IPS DF 4.7 (cell line): ENCODE measurements at regions not wholly inside any gene's neighbourhood (a gene's known extent, or its start where the extent isn't known, plus 50 kb on each side); places are given as distances from the start of the nearest gene placed in this dataset.

Experiments used
- DNase-seq: peaks from one replicate; pipeline ENCODE4 v3.0.0-alpha.2; 2013; ENCODE audit warnings: low spot score; ENCODE audit errors: extremely low read depth

DNA sequence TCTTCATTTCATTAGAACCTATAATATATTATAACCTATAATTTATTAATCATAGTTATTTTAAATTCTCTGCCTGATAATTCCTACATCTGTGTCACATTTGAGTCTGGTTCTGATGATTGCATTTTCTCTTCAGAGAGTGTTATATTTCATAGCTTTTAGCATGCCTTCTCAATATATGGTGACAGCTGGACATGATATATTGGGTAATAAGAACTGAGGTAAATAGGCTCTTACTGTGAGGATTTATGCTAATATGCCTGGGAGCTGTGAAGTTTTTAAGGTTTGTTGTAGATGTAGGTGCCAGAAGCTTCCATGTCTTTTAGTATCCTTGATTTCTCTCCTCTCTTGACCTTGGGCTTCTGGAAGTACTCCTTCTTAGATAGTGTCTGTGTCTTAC is 325.9 kb upstream of the SEMA3D start:
- DNase-seq: no peak

- DNase-seq: no peak
These were observed 323.4 kb upstream of the SEMA3D start for GRCh38 chr7:85510287-85510686.

DNA sequence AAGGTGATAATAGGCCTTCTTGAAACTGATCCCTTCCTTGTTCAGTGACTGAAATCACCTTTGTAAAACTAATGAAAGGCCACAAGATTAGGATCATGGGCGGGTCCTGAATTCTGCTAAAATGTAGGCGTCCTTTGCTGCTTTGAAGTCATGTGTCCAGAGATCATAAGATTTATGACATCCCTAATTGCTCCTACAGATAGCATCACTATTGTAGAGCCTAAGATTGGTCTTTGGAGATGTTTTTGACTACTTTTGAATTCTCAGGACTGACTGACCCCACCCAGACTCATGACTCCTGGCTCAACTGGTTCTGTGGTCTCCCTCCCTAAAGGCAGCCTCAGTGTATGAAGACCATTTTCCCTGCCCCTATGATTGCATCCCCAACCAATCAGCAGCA is 322.6 kb upstream of the SEMA3D start:
- DNase-seq: no peak

GRCh38 chr7:85508642-85509410 is 322.0 kb upstream of the SEMA3D start:
- no peak for DNase-seq

DNA sequence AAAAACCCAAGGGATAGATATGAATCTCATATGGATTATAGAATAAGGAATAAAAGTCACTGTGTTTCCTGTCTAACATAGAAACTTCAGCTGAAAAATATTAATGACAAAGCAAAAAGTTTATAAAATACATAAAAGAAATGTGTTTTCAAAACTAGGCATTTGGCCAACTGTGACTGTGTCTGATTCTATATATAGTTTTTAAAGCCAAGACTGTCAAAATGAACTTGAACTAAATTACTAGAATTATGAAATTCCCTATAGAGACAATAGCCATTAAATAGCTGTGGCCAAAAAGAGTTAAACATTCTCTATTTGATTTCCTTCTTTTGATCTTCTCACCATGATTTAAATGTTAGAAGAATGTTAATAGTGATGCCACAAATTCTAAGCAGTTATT is 311.2 kb upstream of the SEMA3D start:
- no peak for DNase-seq

- DNase-seq: no peak
These were observed 302.6 kb upstream of the SEMA3D start for GRCh38 chr7:85489498-85489897.

GRCh38 chr7:85488406-85488805 is 301.6 kb upstream of the SEMA3D start:
- DNase-seq: no peak

DNA sequence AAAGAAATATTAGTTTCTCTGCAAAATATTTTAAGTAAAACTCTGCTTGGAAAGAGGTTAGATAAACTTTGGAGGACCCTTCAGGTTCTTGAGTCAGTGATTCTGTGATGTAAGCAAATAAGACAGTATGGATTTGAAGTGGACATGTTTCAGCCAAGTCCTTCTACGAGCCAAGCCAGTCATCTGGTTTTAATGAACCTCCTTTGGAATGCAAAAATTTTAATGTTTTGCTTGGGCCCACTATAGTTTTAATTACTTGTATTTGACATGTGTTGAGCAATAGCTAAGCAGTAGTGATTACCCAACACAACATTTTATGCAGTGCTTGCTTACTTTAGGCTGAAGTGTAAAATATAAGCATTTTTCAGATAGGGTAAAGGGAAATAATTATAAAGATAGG is 296.3 kb upstream of the SEMA3D start:
- DNase-seq: no peak

DNA sequence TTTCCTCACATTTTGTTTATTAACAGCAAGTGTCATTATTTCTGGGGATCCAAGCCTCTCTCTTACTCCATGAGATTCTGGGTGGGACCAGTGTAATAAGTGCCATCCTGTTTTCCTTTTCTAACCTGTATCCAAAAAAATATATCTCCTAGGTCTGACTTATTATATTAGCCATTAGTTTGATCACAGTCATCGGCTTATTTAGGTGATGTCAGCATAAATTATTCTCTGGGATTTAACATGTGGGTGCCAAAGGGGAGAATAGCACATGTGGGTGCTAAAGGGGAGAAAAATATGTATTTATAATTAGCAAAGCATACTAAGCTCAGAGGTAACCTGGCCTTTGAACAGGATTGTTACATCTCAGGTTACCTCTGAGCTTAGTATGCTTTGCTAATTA is 293.8 kb upstream of the SEMA3D start:
- DNase-seq: no peak

DNA sequence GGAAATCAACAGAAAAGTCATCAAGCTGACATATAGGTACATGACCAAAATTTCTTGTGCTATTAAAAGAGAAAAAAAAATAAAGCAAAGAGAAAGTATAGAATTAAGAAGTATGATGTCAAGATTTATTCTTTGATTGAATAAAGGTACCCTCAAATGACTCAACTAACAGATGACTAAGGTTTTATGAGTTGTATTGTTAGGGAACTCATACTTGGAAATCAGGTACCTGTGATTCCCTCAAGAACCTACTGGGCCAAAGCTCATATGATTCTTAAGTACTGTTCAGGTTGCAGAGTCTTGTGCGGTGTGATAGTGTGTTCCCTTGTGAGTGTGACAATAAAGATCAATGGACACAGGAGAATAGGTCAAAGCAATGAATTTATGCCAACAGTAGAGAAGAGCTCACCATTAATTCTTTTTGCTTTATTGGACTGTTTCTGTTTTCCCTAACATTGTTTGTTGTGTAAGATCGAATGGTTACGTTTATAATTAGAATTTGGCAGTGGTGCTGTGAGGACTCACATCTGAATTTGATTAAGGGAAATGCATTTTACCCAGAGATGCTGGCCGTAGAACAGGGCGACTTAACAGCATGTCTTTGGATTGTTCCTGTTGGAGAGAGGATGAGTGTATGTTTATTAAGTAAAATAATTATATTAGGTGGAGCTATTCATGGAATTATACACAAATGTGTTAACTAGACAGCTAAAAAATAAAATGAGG is 293.2 kb upstream of the SEMA3D start:
- no peak for DNase-seq

DNA sequence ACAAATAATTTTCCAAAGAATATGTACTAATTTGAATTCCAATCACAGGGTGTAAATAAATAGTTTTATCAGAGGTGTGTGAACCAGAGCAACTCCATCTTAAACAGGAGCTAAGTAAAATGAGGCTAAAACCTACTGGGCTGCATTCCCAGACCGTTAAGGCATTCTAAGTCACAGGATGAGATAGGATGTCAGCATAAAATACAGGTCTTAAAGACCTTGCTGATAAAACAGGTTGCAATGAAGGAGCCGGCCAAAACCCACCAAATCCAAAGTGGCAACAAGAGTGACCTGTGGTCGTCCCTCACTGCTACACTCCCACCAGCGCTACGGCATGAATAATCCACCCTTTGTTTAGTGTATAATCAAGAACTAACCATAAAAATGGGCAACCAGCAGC is 291.7 kb upstream of the SEMA3D start:
- no peak for DNase-seq

GRCh38 chr7:85475476-85475875 is 288.6 kb upstream of the SEMA3D start:
- DNase-seq: no peak

- no peak for DNase-seq
These were observed 288.2 kb upstream of the SEMA3D start for GRCh38 chr7:85475071-85475470.

GRCh38 chr7:85474234-85474633 is 287.4 kb upstream of the SEMA3D start:
- DNase-seq: no peak

DNA sequence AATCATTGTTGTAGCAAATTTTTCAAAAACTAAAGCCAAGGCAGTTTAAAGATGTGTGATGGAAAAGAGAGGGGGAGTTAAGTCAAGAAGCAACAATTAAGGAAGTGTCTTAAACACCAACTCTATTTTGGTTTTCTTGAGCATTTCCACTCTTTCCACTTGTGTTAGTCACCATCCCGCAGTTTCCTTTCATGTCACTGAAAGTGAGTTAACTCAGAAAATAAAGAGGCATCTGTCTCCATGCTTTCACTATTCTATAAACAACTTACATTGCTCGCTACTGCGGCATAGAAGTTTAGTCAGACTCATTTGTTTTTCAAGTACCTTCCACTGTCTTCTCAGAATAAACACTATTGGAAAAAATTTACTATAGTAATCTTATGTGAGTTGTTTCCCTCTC is 284.9 kb upstream of the SEMA3D start:
- DNase-seq: no peak

- no peak for DNase-seq
These were observed 284.5 kb upstream of the SEMA3D start for GRCh38 chr7:85471307-85471706.

GRCh38 chr7:85469446-85470010 is 282.7 kb upstream of the SEMA3D start:
- DNase-seq: no peak

GRCh38 chr7:85464042-85464651 is 277.3 kb upstream of the SEMA3D start:
- DNase-seq: no peak

GRCh38 chr7:85462671-85463070 is 275.8 kb upstream of the SEMA3D start:
- DNase-seq: no peak

GRCh38 chr7:85457911-85458310 is 271.1 kb upstream of the SEMA3D start:
- DNase-seq: no peak

- no peak for DNase-seq
These were observed 269.4 kb upstream of the SEMA3D start for GRCh38 chr7:85456254-85456653.

GRCh38 chr7:85454904-85455303 is 268.0 kb upstream of the SEMA3D start:
- no peak for DNase-seq
